Astrocyte of the spinal cord (primary cell): ENCODE measurements at regions not wholly inside any gene's neighbourhood (a gene's known extent, or its start where the extent isn't known, plus 50 kb on each side); places are given as distances from the start of the nearest gene placed in this dataset.

Source experiments
- DNase-seq: peaks from one replicate; pipeline ENCODE4 v3.0.0; 2011; ENCODE audit warnings: low read depth, low spot score
- H3K4me3 ChIP-seq: 2 replicates; pipeline ENCODE4 v1.5.1; 2011; ENCODE audit warnings: low read depth, mild to moderate bottlenecking, low read length, moderate library complexity
- in situ Hi-C: cut with HindIII; loops from 2 replicates; pipeline ENCODE4 v1.10.0; 2017; ENCODE audit warnings: low sequenced_read_pairs
- TF ChIP-seq, protein P1 (sequence below): IDR thresholded peaks from 2 replicates; pipeline ENCODE4 v1.5.1; 2012; ENCODE audit warnings: low read depth, mild to moderate bottlenecking, low read length, inconsistent platforms

DNA sequence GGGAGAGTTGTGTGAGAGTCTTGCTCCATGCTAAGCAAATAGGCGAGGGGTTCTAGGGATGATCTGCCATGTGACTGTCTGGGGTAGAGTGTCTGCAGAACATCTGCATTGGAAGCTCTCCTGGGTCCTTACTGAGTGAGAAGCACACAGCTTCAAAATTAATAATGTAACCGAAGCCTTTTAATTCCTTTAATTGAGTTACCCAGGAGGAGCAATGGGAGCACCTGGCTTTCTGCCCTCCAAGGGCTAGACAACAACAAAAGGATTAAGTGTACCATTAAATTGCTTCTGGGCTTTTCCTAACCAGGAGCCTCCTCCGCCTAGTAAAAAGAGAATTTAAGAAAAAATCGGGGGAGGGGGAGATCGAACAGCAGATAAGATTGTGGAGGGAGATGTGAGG lies 102.0 kb upstream of the TBX20 start:
- no peak overlapping the region for H3K4me3 ChIP-seq
- no peak for DNase-seq
- TF ChIP-seq, protein P1, sequence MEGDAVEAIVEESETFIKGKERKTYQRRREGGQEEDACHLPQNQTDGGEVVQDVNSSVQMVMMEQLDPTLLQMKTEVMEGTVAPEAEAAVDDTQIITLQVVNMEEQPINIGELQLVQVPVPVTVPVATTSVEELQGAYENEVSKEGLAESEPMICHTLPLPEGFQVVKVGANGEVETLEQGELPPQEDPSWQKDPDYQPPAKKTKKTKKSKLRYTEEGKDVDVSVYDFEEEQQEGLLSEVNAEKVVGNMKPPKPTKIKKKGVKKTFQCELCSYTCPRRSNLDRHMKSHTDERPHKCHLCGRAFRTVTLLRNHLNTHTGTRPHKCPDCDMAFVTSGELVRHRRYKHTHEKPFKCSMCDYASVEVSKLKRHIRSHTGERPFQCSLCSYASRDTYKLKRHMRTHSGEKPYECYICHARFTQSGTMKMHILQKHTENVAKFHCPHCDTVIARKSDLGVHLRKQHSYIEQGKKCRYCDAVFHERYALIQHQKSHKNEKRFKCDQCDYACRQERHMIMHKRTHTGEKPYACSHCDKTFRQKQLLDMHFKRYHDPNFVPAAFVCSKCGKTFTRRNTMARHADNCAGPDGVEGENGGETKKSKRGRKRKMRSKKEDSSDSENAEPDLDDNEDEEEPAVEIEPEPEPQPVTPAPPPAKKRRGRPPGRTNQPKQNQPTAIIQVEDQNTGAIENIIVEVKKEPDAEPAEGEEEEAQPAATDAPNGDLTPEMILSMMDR = no peak
- in situ Hi-C loops = no loop called here

DNA sequence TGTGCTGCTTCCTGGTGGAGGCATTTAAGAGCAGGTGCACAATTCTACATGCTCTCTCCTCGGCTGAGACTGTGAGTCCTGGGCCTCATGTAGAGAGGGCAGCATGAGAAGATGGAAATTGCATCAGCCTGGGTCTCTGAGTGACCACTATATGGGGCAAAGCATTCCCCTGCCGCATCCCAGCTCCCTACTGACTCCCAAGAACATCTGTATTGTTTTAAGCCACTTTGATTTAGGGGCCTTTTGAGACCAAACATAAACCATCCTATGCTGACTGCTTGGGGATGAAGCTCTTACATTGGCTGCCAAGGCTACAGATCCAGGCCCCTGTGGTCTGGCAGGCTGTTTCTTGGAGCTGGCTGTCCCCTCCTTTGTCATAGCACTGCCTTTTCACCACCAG lies 101.3 kb upstream of the TBX20 start:
- TF ChIP-seq, protein P1 = no peak
- in situ Hi-C loops = no loop called here

DNA sequence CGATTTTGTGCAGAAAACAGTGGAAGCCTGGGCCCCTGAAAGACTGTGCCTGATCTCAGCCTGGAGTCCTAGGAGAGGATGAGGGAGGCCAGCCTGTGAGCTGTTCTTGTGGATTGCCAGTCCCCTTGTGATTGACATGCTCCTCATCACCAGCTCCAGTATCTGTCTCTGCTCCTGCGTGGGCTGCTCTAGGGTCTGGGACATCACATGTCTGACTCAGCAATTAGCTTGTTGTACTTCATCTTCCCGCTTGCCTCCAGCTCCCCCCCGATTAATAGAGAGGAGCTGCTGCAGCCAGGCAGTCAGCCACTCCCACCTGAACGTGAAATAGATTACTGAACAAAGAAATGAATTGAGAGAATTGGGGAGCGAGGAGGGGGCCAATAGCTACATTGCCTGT lies 99.6 kb upstream of the TBX20 start:
- in situ Hi-C loops = no loop called here
- DNase-seq = no peak
- TF ChIP-seq, protein P1 = no peak
- H3K4me3 ChIP-seq = no peak overlapping the region

More for the DNA sequence above, 101.3 kb upstream of the TBX20 start:
- DNase-seq = no peak
- H3K4me3 ChIP-seq = no peak overlapping the region

DNA sequence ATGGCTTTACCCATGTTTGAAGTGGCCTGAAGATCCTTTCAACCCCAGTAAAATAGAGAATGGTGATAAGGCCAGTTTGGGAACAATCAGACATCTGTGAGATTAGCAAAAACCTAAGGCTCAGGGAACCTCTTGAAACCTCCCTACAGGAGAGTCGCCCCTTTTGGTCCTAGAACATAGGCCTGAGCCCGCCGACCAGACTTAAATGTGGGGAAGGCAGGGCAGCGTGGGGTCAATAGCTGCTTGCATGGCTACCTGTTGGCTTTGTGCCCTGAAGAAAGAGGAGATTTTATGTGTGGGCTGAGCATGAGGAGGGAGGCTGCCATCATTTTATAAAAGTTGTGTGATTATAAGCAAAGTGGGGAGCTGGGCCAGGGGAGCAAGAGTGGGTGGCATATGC lies 97.6 kb upstream of the TBX20 start:
- no peak overlapping the region for H3K4me3 ChIP-seq
- in situ Hi-C loops = no loop called here
- no peak for DNase-seq
- TF ChIP-seq, protein P1 = no peak

DNA sequence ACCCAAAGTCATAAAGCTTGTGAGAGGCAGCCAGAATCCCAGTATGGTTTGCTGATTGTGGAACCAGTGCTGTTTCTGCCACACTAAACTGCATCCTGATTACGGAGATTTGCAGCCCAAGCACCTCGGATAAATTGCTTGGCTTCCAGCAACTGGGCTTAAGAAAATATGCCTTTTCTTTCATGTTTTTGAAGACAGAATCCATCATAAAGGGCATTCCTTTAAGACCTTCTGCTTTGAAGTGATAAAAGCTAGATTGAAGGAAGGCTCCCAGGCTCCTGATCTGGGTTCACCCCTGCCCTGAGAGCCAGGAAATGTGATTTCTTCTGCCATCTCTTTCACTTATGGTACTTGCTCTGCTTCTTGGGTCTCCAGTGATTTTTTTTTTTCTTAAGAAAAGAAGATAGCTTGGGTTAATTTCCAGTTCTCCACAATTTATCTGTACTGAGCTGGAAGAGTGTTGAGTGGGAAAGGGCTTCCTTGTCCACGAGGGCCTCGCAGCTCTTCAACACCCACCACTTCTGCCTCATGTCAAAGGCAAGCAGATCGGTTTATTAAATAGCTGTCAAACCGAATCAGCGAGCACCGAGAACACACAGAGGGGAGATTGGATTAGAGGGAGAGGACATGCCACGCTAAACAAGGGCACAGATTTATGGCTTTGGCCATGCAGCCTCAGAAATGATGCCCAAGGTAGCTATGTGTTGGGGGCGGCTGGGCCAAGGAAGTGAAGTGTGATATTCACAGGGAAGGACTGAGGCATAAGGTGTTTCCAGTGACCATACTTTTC lies 94.9 kb upstream of the TBX20 start:
- H3K4me3 ChIP-seq = no peak overlapping the region
- TF ChIP-seq, protein P1 = no peak
- in situ Hi-C loops = no loop called here
- DNase-seq = no peak

DNA sequence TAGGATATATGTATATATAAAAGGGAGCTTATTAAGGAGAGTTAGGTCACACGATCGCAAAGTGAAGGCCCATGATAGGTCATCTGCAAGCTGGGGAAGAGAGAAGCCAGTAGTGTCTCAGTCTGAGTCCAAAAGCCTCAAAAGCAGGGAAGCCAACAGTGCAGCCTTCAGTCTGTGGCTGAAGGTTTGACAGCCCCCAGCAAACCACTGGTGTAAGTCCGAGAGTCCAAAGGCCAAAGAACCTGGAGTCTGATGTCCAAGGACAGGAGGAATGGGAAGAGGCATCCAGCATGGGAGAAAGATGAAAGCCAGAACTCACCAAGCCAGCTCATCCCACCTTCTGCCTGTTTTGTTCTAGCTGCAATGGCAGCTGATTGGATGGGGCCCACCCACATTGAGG lies 88.9 kb upstream of the TBX20 start:
- TF ChIP-seq, protein P1 = no peak
- no peak overlapping the region for H3K4me3 ChIP-seq
- no peak for DNase-seq
- in situ Hi-C loops = no loop called here

DNA sequence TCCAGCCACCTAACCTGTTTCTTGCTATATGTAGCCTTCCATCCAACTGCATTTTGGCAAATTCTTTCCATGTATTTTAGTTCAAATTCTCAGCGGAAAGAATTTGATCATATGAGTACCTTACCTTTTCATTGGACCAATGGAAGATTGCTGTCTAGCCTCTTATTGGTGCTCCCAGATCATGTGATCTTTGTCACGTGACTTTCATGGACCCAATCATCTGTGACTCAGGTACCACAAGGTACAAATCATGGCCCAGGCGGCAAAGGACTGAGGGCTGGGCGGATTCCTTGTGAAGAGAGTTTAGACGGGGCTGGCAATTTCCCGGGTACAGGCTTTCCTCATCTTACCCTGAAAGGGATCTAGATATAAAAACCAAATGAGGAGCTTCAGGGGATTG lies 85.9 kb upstream of the TBX20 start:
- TF ChIP-seq, protein P1 = no peak
- DNase-seq = no peak
- H3K4me3 ChIP-seq = no peak overlapping the region
- in situ Hi-C loops = no loop called here
